Transverse colon (tissue), 4 donors: ENCODE measurements at regions not wholly inside any gene's neighbourhood (a gene's known extent, or its start where the extent isn't known, plus 50 kb on each side); places are given as distances from the start of the nearest gene placed in this dataset.

Experiments used
- DNase-seq: peaks from one replicate; pipeline ENCODE4 v3.0.0-alpha.2; 2019
- H3K27ac ChIP-seq, 4 donors: fragments of 200-600 bp; sonication (generic); 2 replicates each; pipeline ENCODE4 v1.5.1; 2016 to 2018; ENCODE audit warnings: inconsistent platforms in 4 of 4
- H3K27me3 ChIP-seq: fragments of 200-600 bp; sonication (generic); 2 replicates; pipeline ENCODE4 v1.5.1; 2017; ENCODE audit warnings: inconsistent platforms
- H3K36me3 ChIP-seq, 4 donors: fragments of 200-600 bp; sonication (generic); 2 replicates each; pipeline ENCODE4 v1.5.1; 2017 to 2019; ENCODE audit warnings: inconsistent platforms in 4 of 4
- H3K4me1 ChIP-seq, 4 donors: fragments of 200-600 bp; sonication (generic); 2 replicates each; pipeline ENCODE4 v1.5.1; 2017 to 2020; ENCODE audit warnings: inconsistent platforms in 4 of 4
- H3K4me3 ChIP-seq, 4 donors: fragments of 200-600 bp; sonication (generic); 1 replicate in 1 of 4; 2 replicates in 3 of 4; pipeline versions ENCODE4 v1.5.1 to v1.6.1; 2017 to 2019; ENCODE audit warnings: inconsistent platforms in 4 of 4
- H3K9me3 ChIP-seq, 2 donors: fragments of 200-600 bp; sonication (generic); 2 replicates each; pipeline ENCODE4 v1.5.1; 2017 to 2019; ENCODE audit warnings: inconsistent platforms in 2 of 2
- CTCF ChIP-seq, 5 experiments: fragments of 200-600 bp in 3 of 5; fragments of 450-650 bp in 2 of 5; sonication (generic) in 3 of 5; IDR thresholded peaks; 1 replicate in 2 of 5; 2 replicates in 3 of 5; pipeline ENCODE4 v1.5.1; 2016 to 2017; ENCODE audit warnings: antibody characterized with exemption in 5 of 5, inconsistent platforms in 3 of 5, mild to moderate bottlenecking in 2 of 5, moderate library complexity in 1 of 5
- EP300 ChIP-seq: sonication (generic); formaldehyde crosslinking; IDR thresholded peaks from one replicate; pipeline ENCODE4 v1.6.1; 2017; ENCODE audit warnings: antibody characterized with exemption, low read depth
- POLR2A ChIP-seq: fragments of 450-650 bp; IDR thresholded peaks from one replicate; pipeline ENCODE4 v1.6.1; 2016; ENCODE audit warnings: antibody characterized with exemption, mild to moderate bottlenecking, moderate library complexity
- POLR2AphosphoS5 ChIP-seq, 3 donors: sonication (generic); formaldehyde crosslinking; IDR thresholded peaks; one replicate each; pipeline ENCODE4 v1.6.1; 2016; ENCODE audit warnings: antibody characterized with exemption in 3 of 3
- WGBS, 2 donors: methylation state at CpG; one replicate each; pipeline ENCODE4 v1.1.5; 2018; ENCODE audit warnings: low coverage in 1 of 2; 5-methylcytosine and 5-hydroxymethylcytosine counted together
- in situ Hi-C, 4 donors: fragments of 200-750 bp; cut with MboI; loops; one replicate each; pipeline versions ENCODE4 v1.15.0 to v1.15.1; 2017; ENCODE audit warnings: low sequenced_read_pairs in 3 of 4, low pct_ligation_motif_present in 1 of 4, low pct_unique_long_range_greater_than_20kb in 1 of 4
- intact Hi-C: fragments of 100-400 bp; cut with DNase I; formaldehyde crosslinking; loops from one replicate; pipeline ENCODE4 v1.15.1; 2023; ENCODE audit warnings: low total_unique reads

- no peak for DNase-seq
These were observed 269.9 kb upstream of the FERD3L start for GRCh38 chr7:19415123-19415522.

GRCh38 chr7:19413443-19413965 lies 268.3 kb upstream of the FERD3L start:
- 39 to 42% methylated on average over 3 of the region's 3 CpGs for WGBS, 2 donors
- H3K9me3 ChIP-seq: no peaks in the 10 kb centered on the region
- intact Hi-C loops: no loop called here

More at GRCh38 chr7:19415123-19415522, 269.9 kb upstream of the FERD3L start:
- Histone ChIP-seq H3K9me3 (no peaks in the 10 kb centered on the region), H3K4me1 (no peaks in the 10 kb centered on the region), H3K36me3 (no peaks in the 10 kb centered on the region), H3K27ac (no peak overlapping the region), H3K27me3 (no peaks in the 10 kb centered on the region), H3K4me3 (no peak overlapping the region)
- 62 to 76% methylated on average over 2 of the region's 2 CpGs for WGBS, 2 donors
- intact Hi-C loops (no loop called here), in situ Hi-C loops (no loop called here)
- no peak for TF ChIP-seq EP300
- no peak for TF ChIP-seq POLR2A
- no peak for TF ChIP-seq CTCF (IDR thresholded peaks at IDR 0.05)
- no peak for TF ChIP-seq POLR2AphosphoS5 (IDR thresholded peaks at IDR 0.05)

GRCh38 chr7:19410691-19411090 lies 265.5 kb upstream of the FERD3L start:
- Histone ChIP-seq H3K27ac (no peak overlapping the region), H3K27me3 (no peaks in the 10 kb centered on the region), H3K9me3 (no peaks in the 10 kb centered on the region), H3K4me3 (no peak overlapping the region), H3K4me1 (no peaks in the 10 kb centered on the region), H3K36me3 (no peaks in the 10 kb centered on the region)
- intact Hi-C loops (no loop called here), in situ Hi-C loops (no loop called here)
- 79 to 83% methylated on average over 2 to 3 of the region's 3 CpGs for WGBS, 2 donors
- DNase-seq: no peak
- no peak for TF ChIP-seq EP300

More at GRCh38 chr7:19413443-19413965, 268.3 kb upstream of the FERD3L start:
- Histone ChIP-seq H3K4me1 (no peaks in the 10 kb centered on the region), H3K36me3 (no peaks in the 10 kb centered on the region), H3K27me3 (no peaks in the 10 kb centered on the region), H3K4me3 (no peak overlapping the region), H3K27ac (no peak overlapping the region)
- in situ Hi-C loops: no loop called here
- TF ChIP-seq POLR2A: no peak
- no peak for TF ChIP-seq POLR2AphosphoS5 (IDR thresholded peaks at IDR 0.05)
- TF ChIP-seq EP300: no peak
- no peak for TF ChIP-seq CTCF (IDR thresholded peaks at IDR 0.05)
- no peak for DNase-seq

- in situ Hi-C loops: no loop called here
- no peak for DNase-seq
- no peaks in the 10 kb centered on the region for H3K4me1 ChIP-seq
These were observed 264.9 kb upstream of the FERD3L start for GRCh38 chr7:19410106-19410505.

More at GRCh38 chr7:19410106-19410505, 264.9 kb upstream of the FERD3L start:
- Histone ChIP-seq H3K36me3 (no peaks in the 10 kb centered on the region), H3K4me3 (no peak overlapping the region), H3K27ac (no peak overlapping the region), H3K9me3 (no peaks in the 10 kb centered on the region), H3K27me3 (no peaks in the 10 kb centered on the region)
- intact Hi-C loops: no loop called here
- TF ChIP-seq POLR2AphosphoS5 (IDR thresholded peaks at IDR 0.05): no peak
- TF ChIP-seq EP300: no peak
- TF ChIP-seq POLR2A: no peak
- no peak for TF ChIP-seq CTCF (IDR thresholded peaks at IDR 0.05)
